Subcutaneous abdominal adipose tissue (tissue), 5 donors: ENCODE measurements at regions not wholly inside any gene's neighbourhood (a gene's known extent, or its start where the extent isn't known, plus 50 kb on each side); places are given as distances from the start of the nearest gene placed in this dataset.

ENCODE experiments used
- H3K27ac ChIP-seq: one replicate; pipeline ENCODE4 v1.7.0; 2013; ENCODE audit warnings: low read depth, mild to moderate bottlenecking, inconsistent platforms, low read length, moderate library complexity
- H3K27me3 ChIP-seq, 5 donors: one replicate each; pipeline ENCODE4 v1.7.0; 2013; ENCODE audit warnings: low read length in 5 of 5, inconsistent platforms in 1 of 5; ENCODE audit not compliant: control insufficient read depth in 5 of 5, insufficient read depth in 4 of 5
- H3K36me3 ChIP-seq, 5 donors: one replicate each; pipeline ENCODE4 v1.7.0; 2013; ENCODE audit warnings: low read length in 5 of 5; ENCODE audit not compliant: control insufficient read depth in 5 of 5, insufficient read depth in 5 of 5
- H3K4me1 ChIP-seq, 5 donors: one replicate each; pipeline ENCODE4 v1.7.0; 2013; ENCODE audit warnings: low read length in 5 of 5, mild to moderate bottlenecking in 3 of 5, moderate library complexity in 1 of 5; ENCODE audit not compliant: control insufficient read depth in 5 of 5, insufficient read depth in 5 of 5
- H3K4me3 ChIP-seq, 5 donors: one replicate each; pipeline ENCODE4 v1.7.0; 2013; ENCODE audit warnings: low read length in 5 of 5, low read depth in 1 of 5
- H3K9ac ChIP-seq, 5 donors: one replicate each; pipeline ENCODE4 v1.7.0; 2013; ENCODE audit warnings: low read length in 5 of 5, mild to moderate bottlenecking in 4 of 5, moderate library complexity in 3 of 5
- H3K9me3 ChIP-seq, 5 donors: one replicate each; pipeline ENCODE4 v1.7.0; 2013; ENCODE audit warnings: low read length in 5 of 5; ENCODE audit not compliant: control insufficient read depth in 5 of 5
- donor health status: healthy.
- donor health status: healthy.
- donor health status: healthy.
- donor health status: healthy.
- donor health status: healthy.

DNA sequence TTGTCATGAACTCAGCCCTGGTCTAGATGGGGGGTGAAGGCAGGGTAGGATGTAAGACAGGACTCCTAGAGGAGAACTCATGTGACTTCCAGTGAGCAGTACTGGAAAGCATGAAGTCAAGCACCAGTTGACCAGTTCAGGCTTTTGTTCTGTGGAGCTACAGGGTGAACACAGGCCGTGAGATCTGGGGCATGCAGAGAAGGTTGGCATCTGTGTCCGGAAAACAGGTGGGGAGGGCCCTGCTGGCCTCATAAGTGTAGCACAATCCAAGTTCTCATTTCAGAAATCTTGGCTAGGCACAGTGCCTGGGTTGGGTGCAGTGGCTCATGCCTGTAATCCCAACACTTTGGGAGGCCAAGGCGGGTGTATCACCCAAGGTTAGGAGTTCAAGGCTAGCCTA lies 50.9 kb upstream of the SPATS2L start:
- H3K9ac ChIP-seq: no peak overlapping the region
- no peaks in the 10 kb centered on the region for H3K36me3 ChIP-seq
- H3K4me3 ChIP-seq: no peak overlapping the region
- H3K27me3 ChIP-seq: no peaks in the 10 kb centered on the region
- peaks cover 8 to 19% (median 10%) of the 10 kb centered on the region in 5 donors for H3K4me1 ChIP-seq
- H3K9me3 ChIP-seq: no peaks in the 10 kb centered on the region
- H3K27ac ChIP-seq: no peak overlapping the region
